ENCODE measurements at regions not wholly inside any gene's neighbourhood (a gene's known extent, or its start where the extent isn't known, plus 50 kb on each side); places are given as distances from the start of the nearest gene placed in this dataset.
"Not testable (repeated sequence)": the region's sequence is repeated elsewhere in the genome, so short reads cannot be mapped to it uniquely, and the experiment has no call there.

DNA sequence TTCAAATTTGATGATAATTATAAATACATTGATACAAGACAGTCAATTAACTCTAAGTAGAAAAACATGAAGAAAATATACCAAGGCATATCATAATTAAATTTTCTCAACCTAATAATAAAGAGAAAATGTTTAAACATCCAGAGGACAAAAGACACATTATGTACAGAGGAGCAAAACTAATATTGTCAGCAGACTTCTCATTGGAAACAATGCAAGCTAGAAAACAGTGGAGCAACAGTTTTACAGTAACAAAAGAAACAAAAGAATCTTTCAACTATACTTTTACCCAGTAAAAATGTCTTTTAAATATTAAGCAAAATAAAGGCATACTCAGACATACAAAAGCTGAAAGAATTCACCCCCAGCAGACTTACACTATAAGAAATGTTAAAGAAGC lies 238.0 kb downstream of the TMA16 start:
- TF ChIP-seq, protein P1, sequence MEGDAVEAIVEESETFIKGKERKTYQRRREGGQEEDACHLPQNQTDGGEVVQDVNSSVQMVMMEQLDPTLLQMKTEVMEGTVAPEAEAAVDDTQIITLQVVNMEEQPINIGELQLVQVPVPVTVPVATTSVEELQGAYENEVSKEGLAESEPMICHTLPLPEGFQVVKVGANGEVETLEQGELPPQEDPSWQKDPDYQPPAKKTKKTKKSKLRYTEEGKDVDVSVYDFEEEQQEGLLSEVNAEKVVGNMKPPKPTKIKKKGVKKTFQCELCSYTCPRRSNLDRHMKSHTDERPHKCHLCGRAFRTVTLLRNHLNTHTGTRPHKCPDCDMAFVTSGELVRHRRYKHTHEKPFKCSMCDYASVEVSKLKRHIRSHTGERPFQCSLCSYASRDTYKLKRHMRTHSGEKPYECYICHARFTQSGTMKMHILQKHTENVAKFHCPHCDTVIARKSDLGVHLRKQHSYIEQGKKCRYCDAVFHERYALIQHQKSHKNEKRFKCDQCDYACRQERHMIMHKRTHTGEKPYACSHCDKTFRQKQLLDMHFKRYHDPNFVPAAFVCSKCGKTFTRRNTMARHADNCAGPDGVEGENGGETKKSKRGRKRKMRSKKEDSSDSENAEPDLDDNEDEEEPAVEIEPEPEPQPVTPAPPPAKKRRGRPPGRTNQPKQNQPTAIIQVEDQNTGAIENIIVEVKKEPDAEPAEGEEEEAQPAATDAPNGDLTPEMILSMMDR (IDR thresholded peaks at IDR 0.05; ENCODE audit: control insufficient read depth, insufficient read depth, low read depth, low read length, missing control alignments): no peak
- H3K4me3 ChIP-seq (ENCODE audit: control insufficient read depth, low read depth, low read length): no peak overlapping the region
- no peak for DNase-seq (ENCODE audit: low read depth)

DNA sequence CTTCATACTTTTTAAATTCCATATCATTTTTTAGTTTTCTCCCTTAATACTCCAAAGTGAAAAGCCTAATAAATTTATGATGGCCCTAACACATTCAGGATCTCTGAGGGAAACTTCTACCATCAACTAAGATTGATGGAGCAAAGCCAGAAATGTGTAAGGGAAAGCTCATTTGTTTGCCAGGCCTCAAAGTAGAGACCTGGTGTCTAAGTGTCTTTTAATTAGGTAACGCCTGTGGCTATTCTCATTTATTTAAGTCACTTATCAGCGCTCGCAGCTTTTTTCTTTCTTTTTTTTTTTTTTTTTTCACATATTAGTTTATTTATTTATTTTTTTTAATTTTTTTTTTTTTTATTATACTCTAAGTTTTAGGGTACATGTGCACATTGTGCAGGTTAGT lies 242.4 kb downstream of the TMA16 start:
- no peak overlapping the region for H3K4me3 ChIP-seq (ENCODE audit: control insufficient read depth, low read depth, low read length)
- TF ChIP-seq, protein P1 (IDR thresholded peaks at IDR 0.05; ENCODE audit: control insufficient read depth, insufficient read depth, low read depth, low read length, missing control alignments): no peak
- DNase-seq (ENCODE audit: low read depth): no peak

DNA sequence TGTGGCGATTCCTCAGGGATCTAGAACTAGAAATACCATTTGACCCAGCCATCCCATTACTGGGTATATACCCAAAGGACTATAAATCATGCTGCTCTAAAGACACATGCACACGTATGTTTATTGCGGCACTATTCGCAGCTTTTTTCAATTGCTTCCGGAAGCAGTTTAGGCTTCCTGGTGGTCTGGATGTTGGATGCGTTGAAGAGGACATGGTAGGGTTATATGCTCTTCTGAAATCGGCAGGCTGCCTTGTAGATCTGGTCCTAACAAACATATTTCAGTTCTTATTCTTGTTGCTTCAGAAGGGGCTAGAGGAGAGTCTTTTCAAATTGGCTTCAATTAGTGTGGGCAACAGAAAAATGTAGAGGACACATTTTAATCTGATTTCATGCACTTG lies 243.4 kb downstream of the TMA16 start:
- DNase-seq (ENCODE audit: low read depth); H3K4me3 ChIP-seq (ENCODE audit: control insufficient read depth, low read depth, low read length): not testable (repeated sequence)

DNA sequence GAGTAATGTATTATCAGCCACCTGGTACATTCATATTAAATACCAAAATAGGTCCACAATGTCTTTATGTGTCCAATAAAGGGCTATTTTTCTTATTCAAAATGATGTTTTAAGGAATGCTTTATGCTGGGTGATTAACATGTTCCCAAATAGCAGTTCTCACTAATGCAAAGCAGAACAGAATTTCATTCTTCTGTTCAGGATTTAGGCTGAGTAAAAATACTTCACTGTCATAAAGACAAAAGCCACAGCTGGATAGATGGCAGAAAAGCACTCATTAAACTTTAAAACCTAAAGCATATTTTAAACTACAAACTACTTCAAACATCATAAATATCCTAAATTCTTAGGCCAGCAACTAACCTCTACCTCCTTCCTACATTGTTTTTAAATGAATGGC lies 244.0 kb downstream of the TMA16 start:
- H3K4me3 ChIP-seq (ENCODE audit: control insufficient read depth, low read depth, low read length): no peak overlapping the region
- TF ChIP-seq, protein P1 (IDR thresholded peaks at IDR 0.05; ENCODE audit: control insufficient read depth, insufficient read depth, low read depth, low read length, missing control alignments): no peak
- no peak for DNase-seq (ENCODE audit: low read depth)

DNA sequence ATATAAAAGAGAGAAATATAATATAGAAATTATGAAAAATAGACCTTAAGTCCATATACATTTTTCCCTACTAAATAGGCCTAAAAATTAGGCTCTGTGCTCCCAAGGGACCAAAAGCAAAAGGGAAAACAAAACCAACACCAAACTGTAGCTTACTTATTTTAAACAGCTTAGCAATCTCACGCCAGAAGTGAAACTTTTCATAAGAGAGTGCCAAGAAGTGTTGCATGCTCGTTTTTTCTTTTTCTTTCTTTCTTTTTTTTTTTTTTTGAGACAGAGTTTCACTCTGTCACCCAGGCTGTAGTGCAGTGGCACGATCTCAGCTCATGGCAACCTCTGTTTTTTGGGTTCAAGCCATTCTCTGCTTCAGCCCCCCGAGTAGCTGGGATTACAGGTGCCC lies 250.4 kb downstream of the TMA16 start:
- no peak overlapping the region for H3K4me3 ChIP-seq (ENCODE audit: control insufficient read depth, low read depth, low read length)
- DNase-seq (ENCODE audit: low read depth): no peak
- TF ChIP-seq, protein P1 (IDR thresholded peaks at IDR 0.05; ENCODE audit: control insufficient read depth, insufficient read depth, low read depth, low read length, missing control alignments): no peak

DNA sequence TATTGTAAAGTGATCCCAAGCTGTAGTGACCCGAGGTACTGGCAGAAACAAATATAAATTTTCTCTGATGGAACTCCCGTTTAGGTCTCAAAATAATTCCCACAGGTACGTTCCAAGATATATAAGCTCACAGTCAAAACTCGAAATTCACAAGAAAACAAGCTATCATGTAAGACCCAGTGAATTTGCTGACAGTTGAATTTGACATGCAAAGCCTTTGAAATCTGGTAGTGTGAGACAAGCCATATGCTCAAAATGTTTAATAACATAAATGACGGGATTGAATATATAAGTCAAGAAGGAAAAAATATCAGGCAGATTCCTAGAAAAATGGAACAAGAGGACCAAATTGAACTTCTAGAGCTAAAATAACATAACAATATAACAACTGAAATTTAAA lies 252.8 kb downstream of the TMA16 start:
- TF ChIP-seq, protein P1 (IDR thresholded peaks at IDR 0.05; ENCODE audit: control insufficient read depth, insufficient read depth, low read depth, low read length, missing control alignments): no peak
- no peak for DNase-seq (ENCODE audit: low read depth)

DNA sequence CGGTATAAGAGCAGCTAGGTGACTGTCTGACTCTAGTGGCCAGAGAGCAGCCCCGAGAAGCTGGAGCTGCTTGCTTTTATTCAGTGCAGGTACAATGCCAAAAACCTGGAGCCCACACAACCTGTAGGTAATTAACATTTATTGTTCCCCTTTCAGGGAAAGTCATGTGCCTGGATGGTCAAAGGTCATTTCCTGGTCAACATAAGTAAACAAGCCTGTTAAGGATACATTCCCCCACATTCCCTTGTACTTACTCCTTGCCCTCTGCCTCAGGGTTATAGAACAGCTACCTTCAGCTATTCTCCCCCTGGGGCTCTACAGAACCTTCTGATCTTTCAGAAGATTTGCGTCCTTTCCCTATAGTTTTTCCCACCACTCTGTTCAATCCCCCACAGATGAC lies 253.4 kb downstream of the TMA16 start:
- no peak overlapping the region for H3K4me3 ChIP-seq (ENCODE audit: control insufficient read depth, low read depth, low read length)
- DNase-seq (ENCODE audit: low read depth): no peak
- TF ChIP-seq, protein P1 (IDR thresholded peaks at IDR 0.05; ENCODE audit: control insufficient read depth, insufficient read depth, low read depth, low read length, missing control alignments): no peak

More for the DNA sequence above, 252.8 kb downstream of the TMA16 start:
- H3K4me3 ChIP-seq (ENCODE audit: control insufficient read depth, low read depth, low read length): no peak overlapping the region

All from AG09309 (cell line).